Activated T-helper 2 cell treated with anti-CD3 and anti-CD28 coated beads, Interferon-gamma antibody, Interleukin-2, Interleukin-4, amounts not matched to agents 10 μg/mL and 5 μg/mL and 100 μg/mL, durations not matched to agents 14 hours and 24 hours and 36 hours (primary cell): ENCODE measurements at regions not wholly inside any gene's neighbourhood (a gene's known extent, or its start where the extent isn't known, plus 50 kb on each side); places are given as distances from the start of the nearest gene placed in this dataset.
"Not testable (repeated sequence)": the region's sequence is repeated elsewhere in the genome, so short reads cannot be mapped to it uniquely, and the experiment has no call there.

Experiments
- DNase-seq: peaks from one replicate; pipeline ENCODE4 v3.0.0; 2021; ENCODE audit warnings: low spot score
- H3K27ac Mint-ChIP-seq: one replicate; pipeline ENCODE4 v1.8.0; 2021; ENCODE audit warnings: mixed read lengths
- H3K27me3 Mint-ChIP-seq: one replicate; pipeline ENCODE4 v1.8.0; 2021; ENCODE audit warnings: low read depth, mixed read lengths
- H3K36me3 Mint-ChIP-seq: one replicate; pipeline ENCODE4 v1.8.0; 2021; ENCODE audit warnings: low read depth, mixed read lengths
- H3K4me1 Mint-ChIP-seq: one replicate; pipeline ENCODE4 v1.8.0; 2021; ENCODE audit warnings: low read depth, mixed read lengths
- H3K4me3 Mint-ChIP-seq: one replicate; pipeline ENCODE4 v1.8.0; 2021; ENCODE audit warnings: low read depth, mild to moderate bottlenecking, moderate library complexity, mixed read lengths
- H3K9me3 Mint-ChIP-seq: one replicate; pipeline ENCODE4 v1.8.0; 2021; ENCODE audit warnings: mixed read lengths
- intact Hi-C: fragments of 100-400 bp; cut with micrococcal nuclease; formaldehyde crosslinking; loops from one replicate; pipeline ENCODE4 v1.15.1; 2023

DNA sequence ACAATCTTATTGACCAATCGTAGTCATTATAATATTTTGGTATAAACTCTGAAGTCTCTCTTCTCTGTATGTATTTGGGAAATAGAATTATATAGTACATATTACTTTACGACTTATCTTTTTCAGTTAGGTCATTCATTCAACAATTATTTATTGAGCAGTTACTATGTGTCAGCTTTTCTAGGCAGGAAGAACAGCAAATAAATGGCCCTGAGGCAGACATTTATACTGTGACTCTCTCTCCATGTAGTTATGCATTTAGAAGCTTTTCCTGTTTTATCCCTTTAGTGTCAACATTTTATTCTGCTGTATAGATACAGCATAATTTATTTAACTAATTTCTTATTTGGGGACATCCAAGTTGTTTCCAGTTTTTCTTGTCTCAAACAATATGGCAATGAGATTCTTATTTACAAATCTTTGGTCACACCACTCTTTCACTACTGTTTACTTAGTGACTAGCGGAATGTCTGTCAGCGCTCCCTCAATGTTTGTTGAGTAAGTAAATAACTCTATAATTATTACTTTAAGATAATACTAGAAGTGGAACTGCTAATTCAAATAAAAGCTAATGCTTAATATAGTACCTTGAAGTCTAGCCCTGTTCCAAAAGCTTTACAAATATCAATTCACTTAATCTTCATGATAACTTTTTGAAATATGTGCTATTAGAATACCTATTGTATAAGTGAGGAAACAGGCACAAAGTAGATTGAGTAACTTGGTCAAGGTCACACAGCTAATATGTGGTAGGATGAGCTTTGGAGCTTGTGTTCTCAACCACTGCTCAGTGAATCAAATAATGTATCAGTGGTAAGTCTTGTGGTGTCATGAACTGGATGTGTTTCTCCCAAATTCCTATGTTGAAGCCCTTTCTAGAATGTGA, 465.6 kb downstream of the SIPA1L2 start:
- Mint-ChIP-seq H3K4me1 (no peaks in the 10 kb centered on the region), H3K27me3 (no peaks in the 10 kb centered on the region), H3K9me3 (no peaks in the 10 kb centered on the region), H3K4me3 (no peak overlapping the region), H3K36me3 (no peaks in the 10 kb centered on the region), H3K27ac (no peak overlapping the region)
- intact Hi-C loops, result no loop called here
- DNase-seq, result no peak

DNA sequence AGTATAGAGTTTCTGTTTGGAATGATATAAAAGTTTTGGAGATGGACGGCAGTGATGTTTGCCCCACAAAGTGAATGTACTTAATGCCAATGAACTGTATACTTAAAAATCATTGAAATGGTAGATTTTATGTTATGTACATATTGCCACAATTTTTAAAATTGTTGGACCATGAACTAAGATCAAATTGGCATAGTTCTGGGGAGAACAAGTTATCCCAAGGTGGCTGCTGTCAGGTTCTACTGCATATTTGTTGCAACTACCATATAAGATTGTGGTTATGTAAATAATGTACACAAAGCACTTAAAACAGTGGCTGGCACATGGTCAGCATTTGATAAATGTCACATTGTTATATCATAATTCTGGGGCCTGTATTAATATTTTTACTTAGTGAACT, 466.4 kb downstream of the SIPA1L2 start:
- DNase-seq, result no peak
- intact Hi-C loops, result no loop called here
- Mint-ChIP-seq H3K9me3 (peaks cover 2% of the 10 kb centered on the region), H3K36me3 (no peaks in the 10 kb centered on the region), H3K4me1 (no peaks in the 10 kb centered on the region), H3K27me3 (no peaks in the 10 kb centered on the region), H3K4me3 (no peak overlapping the region), H3K27ac (no peak overlapping the region)

DNA sequence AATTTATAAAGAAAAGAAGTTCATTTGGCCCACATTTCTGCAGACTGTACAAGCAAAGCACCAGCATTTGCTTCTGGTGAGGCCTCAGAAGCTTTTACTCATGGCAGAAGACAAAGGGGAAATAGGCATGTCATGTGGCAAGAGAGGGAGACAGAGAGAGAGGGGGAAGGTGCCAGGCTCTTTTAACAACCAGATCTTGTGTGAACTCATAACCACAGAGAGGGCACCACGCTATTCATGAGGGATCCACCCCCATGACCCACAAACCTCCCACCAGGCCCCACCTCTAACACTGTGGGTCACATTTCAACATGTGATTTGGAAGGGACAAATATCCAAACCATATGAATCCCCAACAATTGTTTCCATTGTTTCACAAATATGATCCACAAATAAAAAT, 467.9 kb downstream of the SIPA1L2 start:
- intact Hi-C loops, result no loop called here
- Mint-ChIP-seq H3K27me3 (no peaks in the 10 kb centered on the region), H3K9me3 (peaks cover 4% of the 10 kb centered on the region), H3K27ac (no peak overlapping the region), H3K4me1 (no peaks in the 10 kb centered on the region), H3K36me3 (no peaks in the 10 kb centered on the region), H3K4me3 (no peak overlapping the region)
- no peak for DNase-seq

DNA sequence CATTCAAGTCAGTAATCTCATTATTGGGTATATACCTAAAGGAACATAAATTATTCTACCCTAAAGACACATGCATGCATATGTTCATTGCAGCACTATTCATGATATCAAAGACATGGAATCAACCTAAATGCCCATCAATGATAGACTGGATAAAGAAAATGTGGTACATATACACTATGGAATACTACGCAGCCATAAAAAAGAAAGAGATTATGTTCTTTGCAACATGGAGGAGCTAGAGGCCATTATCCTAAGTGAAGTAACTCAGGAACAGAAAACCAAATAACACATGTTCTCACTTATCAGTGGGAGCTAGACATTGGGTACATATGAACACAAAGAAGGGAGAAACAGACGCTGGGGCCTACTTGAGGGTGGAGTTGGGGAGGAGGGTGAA, 471.4 kb downstream of the SIPA1L2 start:
- H3K27me3 Mint-ChIP-seq, intact Hi-C loops, H3K9me3 Mint-ChIP-seq, H3K36me3 Mint-ChIP-seq, H3K27ac Mint-ChIP-seq, H3K4me1 Mint-ChIP-seq, DNase-seq, H3K4me3 Mint-ChIP-seq: not testable (repeated sequence)

DNA sequence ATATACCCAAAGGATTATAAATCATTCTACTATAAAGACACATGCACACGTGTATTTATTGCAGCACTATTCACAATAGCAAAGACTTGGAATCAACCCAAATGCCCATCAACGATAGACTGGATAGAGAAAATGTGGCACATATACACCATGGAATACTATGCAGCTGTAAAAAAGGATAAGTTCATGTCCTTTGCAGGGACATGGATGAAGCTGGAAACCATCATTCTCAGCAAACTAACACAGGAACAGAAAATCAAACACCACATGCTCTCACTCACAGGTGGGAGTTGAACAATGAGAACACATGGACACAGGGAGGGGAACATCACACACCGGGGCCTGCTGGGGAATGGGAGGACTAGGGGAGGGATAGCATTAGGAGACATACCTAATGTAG, 473.9 kb downstream of the SIPA1L2 start:
- H3K4me3 Mint-ChIP-seq, H3K27me3 Mint-ChIP-seq, H3K9me3 Mint-ChIP-seq, H3K27ac Mint-ChIP-seq, H3K4me1 Mint-ChIP-seq, intact Hi-C loops, DNase-seq, H3K36me3 Mint-ChIP-seq: not testable (repeated sequence)

DNA sequence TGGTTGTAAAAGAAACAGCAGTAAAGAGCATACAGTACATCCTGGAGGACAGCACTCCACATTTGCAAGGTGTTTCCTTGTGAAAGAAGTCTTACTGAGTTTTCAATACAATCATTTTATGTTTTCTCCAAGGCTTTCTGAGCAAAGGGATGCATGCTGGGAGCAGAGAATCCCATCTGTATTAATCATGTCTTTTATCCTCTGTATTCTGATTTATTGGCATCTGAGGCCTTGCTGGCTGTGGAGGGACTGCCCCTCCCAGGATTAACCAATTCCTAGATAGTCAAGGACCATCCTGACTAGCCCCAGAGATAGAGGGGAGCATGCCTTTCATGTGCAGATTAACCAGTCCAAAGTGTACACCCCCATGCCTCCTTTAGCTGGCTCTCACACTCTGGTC, 476.3 kb downstream of the SIPA1L2 start:
- DNase-seq, result no peak
- peaks cover 2% of the 10 kb centered on the region for H3K27me3 Mint-ChIP-seq
- H3K4me1 Mint-ChIP-seq, result no peaks in the 10 kb centered on the region
- intact Hi-C loops, result no loop called here
- no peaks in the 10 kb centered on the region for H3K36me3 Mint-ChIP-seq
- H3K4me3 Mint-ChIP-seq, result no peak overlapping the region
- peaks cover 2% of the 10 kb centered on the region for H3K9me3 Mint-ChIP-seq
- no peak overlapping the region for H3K27ac Mint-ChIP-seq

DNA sequence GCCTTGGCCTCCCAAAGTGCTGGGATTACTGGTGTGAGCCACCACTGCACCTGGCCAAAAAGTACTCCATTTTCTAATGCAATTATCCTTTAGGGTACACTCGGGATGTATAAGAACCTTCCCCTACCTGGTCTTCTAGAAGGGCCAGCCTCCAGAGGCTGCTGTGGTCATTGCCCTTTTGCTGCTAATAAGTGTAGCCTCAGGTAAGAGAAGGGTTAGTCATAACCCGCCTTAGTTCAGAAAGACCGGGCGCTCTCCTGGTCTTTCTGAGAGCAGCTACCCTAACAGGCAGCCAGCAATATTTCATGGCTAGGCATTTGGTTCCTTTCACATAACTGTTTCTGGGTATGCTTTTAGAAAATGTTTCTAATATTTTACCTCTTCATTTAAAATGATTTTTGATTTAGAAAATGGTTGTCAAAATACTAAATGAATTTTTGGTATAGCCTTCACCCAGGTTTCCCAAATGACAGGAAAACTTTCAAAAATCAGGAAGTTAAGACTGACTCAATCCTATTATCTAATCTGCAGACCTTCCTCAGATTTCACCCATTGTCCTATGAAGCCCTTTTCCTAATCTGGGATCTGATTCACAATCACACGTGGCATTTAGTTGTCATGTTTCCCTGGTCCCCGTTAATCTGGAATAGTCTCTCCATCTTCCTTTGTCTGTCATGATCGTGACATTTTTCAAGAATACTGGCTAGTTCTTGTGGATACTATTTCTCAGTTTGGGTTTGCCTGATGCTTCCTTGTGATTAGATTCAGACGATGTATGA, 479.0 kb downstream of the SIPA1L2 start:
- Mint-ChIP-seq H3K27ac (no peak overlapping the region), H3K4me1 (no peaks in the 10 kb centered on the region), H3K36me3 (no peaks in the 10 kb centered on the region), H3K4me3 (no peak overlapping the region), H3K9me3 (no peaks in the 10 kb centered on the region), H3K27me3 (peaks cover 3% of the 10 kb centered on the region)
- intact Hi-C loops, result no loop called here
- no peak for DNase-seq

DNA sequence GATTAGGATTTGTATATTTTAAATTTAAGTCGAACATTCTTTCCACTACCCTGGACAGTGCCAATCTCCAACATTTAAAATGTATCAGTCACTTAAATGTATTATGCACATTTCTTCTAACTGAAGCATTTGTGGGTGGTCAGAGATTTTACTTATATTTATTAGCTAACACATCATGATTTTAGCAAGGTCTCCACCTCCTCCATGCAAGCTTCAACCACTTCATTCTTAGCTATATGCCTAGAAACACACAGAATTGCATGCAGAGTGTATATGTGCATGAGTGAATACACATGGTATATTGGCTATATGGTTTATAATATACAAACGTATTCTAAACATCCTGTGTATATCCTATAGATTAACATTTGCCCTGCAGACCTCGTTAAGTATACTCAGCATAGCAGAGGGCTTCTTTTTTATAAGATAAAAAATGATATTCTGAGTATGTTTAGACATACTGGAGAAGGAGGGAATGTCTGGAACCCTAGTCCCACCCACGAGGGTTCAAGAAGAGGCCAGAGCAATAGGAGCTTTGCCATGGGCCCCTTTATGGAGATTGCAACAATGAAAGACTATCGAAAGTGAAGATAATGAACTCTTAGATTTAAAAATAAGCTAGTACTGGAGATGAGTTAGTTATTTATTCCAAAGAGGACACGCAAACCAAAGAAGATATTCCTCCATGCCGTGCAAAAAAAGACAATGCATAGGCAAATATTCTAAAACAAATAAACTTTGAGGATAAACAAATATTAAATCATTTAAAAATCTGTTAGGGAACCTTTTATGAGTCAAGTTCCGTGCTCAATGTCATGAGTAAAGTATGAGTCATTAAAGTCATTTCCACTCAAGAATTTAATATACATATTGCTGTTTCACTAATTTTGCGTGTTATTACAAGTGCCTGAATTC, 480.4 kb downstream of the SIPA1L2 start:
- no peak overlapping the region for H3K4me3 Mint-ChIP-seq
- no peaks in the 10 kb centered on the region for H3K9me3 Mint-ChIP-seq
- no peaks in the 10 kb centered on the region for H3K36me3 Mint-ChIP-seq
- no peak overlapping the region for H3K27ac Mint-ChIP-seq
- intact Hi-C loops, result no loop called here
- peaks cover 3% of the 10 kb centered on the region for H3K27me3 Mint-ChIP-seq
- DNase-seq, result no peak
- no peaks in the 10 kb centered on the region for H3K4me1 Mint-ChIP-seq

DNA sequence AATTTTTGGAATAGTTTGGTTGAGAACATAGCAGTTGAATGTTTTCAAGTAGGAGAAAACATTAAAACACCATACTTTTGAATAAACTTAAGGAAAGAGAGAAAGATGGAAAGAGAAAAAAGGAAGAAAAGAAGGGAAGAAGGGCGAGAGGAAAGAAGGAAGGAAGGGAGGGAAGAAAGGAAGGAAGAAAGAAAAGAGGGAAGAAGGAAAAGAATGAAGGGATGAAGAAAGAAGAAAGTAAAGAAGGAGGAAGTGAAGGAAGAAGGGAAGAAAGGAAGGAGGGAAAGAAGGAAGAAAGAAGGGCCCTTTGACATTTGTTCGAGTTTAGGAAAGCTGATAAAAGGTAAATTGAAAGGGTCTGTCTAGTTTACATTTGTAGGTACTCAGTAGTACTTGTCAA, 482.7 kb downstream of the SIPA1L2 start:
- intact Hi-C loops, result no loop called here
- Mint-ChIP-seq H3K27ac (no peak overlapping the region), H3K27me3 (peaks cover 3% of the 10 kb centered on the region), H3K36me3 (no peaks in the 10 kb centered on the region), H3K4me1 (no peaks in the 10 kb centered on the region), H3K4me3 (no peak overlapping the region), H3K9me3 (no peaks in the 10 kb centered on the region)
- DNase-seq, result no peak

DNA sequence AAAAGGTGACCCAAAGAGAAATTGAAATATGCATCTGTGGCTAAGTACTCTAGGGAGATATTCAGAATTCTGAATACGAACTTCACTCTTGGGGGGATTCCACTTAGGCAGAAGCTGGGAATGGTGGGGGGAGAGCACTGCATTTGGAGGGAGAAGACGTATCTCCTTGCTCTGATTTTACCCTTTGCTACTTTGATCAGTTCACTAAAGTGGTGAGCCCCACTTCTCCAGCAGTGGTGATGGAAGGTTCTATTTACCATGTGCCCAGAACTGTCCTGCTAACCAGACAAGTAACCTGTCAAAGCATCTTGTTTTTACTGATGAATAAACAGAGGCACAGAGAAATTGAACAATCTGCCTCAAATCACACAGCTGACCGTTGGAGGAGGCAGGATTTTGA, 483.4 kb downstream of the SIPA1L2 start:
- Mint-ChIP-seq H3K9me3 (no peaks in the 10 kb centered on the region), H3K27me3 (peaks cover 3% of the 10 kb centered on the region), H3K4me3 (no peak overlapping the region), H3K27ac (no peak overlapping the region), H3K4me1 (no peaks in the 10 kb centered on the region), H3K36me3 (no peaks in the 10 kb centered on the region)
- no peak for DNase-seq
- intact Hi-C loops, result no loop called here

DNA sequence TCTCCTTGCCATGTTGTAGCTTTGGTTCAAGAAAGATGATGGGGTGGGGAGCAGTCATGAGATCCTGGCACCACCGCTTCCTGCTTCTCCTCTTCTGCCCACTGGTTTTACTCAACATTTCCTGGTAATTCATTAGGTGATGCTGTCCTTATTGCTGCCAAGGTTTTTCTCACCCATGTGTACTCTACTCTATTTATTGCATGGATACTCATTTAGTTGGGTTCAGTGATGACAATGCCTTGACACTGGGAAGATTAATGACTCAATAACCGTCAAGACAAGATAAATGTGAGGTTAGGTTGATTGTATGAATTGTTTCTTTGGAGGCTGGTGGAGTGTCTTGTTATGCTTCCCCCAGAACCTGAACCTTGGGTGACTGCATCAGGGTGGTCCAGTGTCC, 484.2 kb downstream of the SIPA1L2 start:
- Mint-ChIP-seq H3K4me1 (no peaks in the 10 kb centered on the region), H3K27me3 (peaks cover 3% of the 10 kb centered on the region), H3K36me3 (no peaks in the 10 kb centered on the region), H3K9me3 (no peaks in the 10 kb centered on the region), H3K4me3 (no peak overlapping the region), H3K27ac (no peak overlapping the region)
- no peak for DNase-seq
- intact Hi-C loops, result no loop called here

DNA sequence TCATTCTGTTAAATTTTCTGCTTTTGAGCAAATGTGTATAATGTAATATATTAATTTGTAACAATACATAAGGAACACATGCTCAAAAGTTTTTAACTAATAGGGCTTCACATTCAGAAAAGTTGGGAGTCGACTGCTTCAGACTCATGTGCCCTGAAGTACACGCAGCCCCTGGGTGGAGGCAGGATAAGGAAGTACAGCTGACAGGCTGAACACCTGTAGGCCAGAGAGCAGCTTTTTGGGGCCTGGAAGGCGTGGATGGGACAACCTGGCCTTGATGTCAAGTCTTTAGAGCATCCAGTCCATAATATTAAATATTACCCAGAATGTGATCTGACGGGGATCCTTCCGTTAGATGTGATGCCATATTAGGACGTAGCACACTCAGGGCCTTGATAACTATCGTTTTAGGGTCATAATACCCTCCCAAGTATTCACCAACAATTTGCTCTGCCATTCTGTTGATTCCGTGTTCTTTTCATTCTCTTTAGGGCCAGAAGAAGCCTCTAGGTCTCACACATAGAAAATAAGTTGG, 485.2 kb downstream of the SIPA1L2 start:
- H3K4me3 Mint-ChIP-seq, result no peak overlapping the region
- H3K36me3 Mint-ChIP-seq, result no peaks in the 10 kb centered on the region
- no peak overlapping the region for H3K27ac Mint-ChIP-seq
- no peaks in the 10 kb centered on the region for H3K4me1 Mint-ChIP-seq
- no peak for DNase-seq
- intact Hi-C loops, result no loop called here
- peaks cover 3% of the 10 kb centered on the region for H3K27me3 Mint-ChIP-seq
- no peaks in the 10 kb centered on the region for H3K9me3 Mint-ChIP-seq
